ENCODE measurements at regions not wholly inside any gene's neighbourhood (a gene's known extent, or its start where the extent isn't known, plus 50 kb on each side); places are given as distances from the start of the nearest gene placed in this dataset.

DNA sequence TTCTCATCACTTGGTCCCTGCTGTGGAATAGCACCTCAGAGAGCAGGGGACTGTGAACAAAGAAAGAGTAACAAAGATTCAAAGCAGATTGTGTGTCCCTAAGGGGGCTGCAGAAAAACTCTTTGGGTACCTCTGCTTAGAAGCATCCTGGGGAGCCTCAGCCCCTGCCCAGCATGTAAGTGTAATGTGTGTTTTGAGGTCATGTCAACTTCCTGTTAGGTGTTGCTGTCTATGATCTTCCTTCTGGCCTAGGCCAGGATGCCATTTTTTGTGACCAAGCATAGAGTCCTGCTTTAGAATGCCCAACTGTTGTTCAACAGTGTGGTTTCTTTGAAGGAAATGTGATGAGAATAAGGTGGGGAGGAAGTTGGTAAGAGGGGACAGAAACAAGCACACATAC lies 77.1 kb upstream of the BCL6 start:
- Histone ChIP-seq H3K36me3 (ENCODE audit: control insufficient read depth in 4 of 4, insufficient read depth in 3 of 4, low read depth in 1 of 4, low read length in 3 of 4) (no peaks in the 10 kb centered on the region), H3K27me3 (ENCODE audit: control insufficient read depth in 4 of 4, insufficient read depth in 4 of 4, low read length in 3 of 4) (no peaks in the 10 kb centered on the region), H3K9ac (ENCODE audit: low read depth in 1 of 2, low read length in 2 of 2) (no peak overlapping the region), H3K4me1 (ENCODE audit: control insufficient read depth in 4 of 4, insufficient read depth in 4 of 4, low read length in 3 of 4) (no peaks in the 10 kb centered on the region), H3K4me3 (ENCODE audit: low read depth in 1 of 3, low read length in 3 of 3) (no peak overlapping the region), H3K27ac (ENCODE audit: low read depth in 1 of 2, low read length in 2 of 2) (no peak overlapping the region), H3K9me3 (ENCODE audit: control insufficient read depth in 4 of 4, low read length in 3 of 4) (no peaks in the 10 kb centered on the region)
- TF ChIP-seq FOXA1 (IDR thresholded peaks at IDR 0.05) (no peak), RXRA (IDR thresholded peaks at IDR 0.05) (no peak), NR2F2 (IDR thresholded peaks at IDR 0.05) (no peak), TAF1 (conservative IDR thresholded peaks at IDR 0.05) (no peak)
- TF ChIP-seq, protein P1, sequence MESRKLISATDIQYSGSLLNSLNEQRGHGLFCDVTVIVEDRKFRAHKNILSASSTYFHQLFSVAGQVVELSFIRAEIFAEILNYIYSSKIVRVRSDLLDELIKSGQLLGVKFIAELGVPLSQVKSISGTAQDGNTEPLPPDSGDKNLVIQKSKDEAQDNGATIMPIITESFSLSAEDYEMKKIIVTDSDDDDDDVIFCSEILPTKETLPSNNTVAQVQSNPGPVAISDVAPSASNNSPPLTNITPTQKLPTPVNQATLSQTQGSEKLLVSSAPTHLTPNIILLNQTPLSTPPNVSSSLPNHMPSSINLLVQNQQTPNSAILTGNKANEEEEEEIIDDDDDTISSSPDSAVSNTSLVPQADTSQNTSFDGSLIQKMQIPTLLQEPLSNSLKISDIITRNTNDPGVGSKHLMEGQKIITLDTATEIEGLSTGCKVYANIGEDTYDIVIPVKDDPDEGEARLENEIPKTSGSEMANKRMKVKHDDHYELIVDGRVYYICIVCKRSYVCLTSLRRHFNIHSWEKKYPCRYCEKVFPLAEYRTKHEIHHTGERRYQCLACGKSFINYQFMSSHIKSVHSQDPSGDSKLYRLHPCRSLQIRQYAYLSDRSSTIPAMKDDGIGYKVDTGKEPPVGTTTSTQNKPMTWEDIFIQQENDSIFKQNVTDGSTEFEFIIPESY (IDR thresholded peaks at IDR 0.05): no peak
- TF ChIP-seq, protein P2, sequence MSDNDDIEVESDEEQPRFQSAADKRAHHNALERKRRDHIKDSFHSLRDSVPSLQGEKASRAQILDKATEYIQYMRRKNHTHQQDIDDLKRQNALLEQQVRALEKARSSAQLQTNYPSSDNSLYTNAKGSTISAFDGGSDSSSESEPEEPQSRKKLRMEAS (IDR thresholded peaks at IDR 0.05): no peak
- TF ChIP-seq, protein P3, sequence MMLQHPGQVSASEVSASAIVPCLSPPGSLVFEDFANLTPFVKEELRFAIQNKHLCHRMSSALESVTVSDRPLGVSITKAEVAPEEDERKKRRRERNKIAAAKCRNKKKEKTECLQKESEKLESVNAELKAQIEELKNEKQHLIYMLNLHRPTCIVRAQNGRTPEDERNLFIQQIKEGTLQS (IDR thresholded peaks at IDR 0.05): no peak
- TF ChIP-seq, protein P4, sequence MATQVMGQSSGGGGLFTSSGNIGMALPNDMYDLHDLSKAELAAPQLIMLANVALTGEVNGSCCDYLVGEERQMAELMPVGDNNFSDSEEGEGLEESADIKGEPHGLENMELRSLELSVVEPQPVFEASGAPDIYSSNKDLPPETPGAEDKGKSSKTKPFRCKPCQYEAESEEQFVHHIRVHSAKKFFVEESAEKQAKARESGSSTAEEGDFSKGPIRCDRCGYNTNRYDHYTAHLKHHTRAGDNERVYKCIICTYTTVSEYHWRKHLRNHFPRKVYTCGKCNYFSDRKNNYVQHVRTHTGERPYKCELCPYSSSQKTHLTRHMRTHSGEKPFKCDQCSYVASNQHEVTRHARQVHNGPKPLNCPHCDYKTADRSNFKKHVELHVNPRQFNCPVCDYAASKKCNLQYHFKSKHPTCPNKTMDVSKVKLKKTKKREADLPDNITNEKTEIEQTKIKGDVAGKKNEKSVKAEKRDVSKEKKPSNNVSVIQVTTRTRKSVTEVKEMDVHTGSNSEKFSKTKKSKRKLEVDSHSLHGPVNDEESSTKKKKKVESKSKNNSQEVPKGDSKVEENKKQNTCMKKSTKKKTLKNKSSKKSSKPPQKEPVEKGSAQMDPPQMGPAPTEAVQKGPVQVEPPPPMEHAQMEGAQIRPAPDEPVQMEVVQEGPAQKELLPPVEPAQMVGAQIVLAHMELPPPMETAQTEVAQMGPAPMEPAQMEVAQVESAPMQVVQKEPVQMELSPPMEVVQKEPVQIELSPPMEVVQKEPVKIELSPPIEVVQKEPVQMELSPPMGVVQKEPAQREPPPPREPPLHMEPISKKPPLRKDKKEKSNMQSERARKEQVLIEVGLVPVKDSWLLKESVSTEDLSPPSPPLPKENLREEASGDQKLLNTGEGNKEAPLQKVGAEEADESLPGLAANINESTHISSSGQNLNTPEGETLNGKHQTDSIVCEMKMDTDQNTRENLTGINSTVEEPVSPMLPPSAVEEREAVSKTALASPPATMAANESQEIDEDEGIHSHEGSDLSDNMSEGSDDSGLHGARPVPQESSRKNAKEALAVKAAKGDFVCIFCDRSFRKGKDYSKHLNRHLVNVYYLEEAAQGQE (IDR thresholded peaks at IDR 0.05): no peak
- TF ChIP-seq, protein P5, sequence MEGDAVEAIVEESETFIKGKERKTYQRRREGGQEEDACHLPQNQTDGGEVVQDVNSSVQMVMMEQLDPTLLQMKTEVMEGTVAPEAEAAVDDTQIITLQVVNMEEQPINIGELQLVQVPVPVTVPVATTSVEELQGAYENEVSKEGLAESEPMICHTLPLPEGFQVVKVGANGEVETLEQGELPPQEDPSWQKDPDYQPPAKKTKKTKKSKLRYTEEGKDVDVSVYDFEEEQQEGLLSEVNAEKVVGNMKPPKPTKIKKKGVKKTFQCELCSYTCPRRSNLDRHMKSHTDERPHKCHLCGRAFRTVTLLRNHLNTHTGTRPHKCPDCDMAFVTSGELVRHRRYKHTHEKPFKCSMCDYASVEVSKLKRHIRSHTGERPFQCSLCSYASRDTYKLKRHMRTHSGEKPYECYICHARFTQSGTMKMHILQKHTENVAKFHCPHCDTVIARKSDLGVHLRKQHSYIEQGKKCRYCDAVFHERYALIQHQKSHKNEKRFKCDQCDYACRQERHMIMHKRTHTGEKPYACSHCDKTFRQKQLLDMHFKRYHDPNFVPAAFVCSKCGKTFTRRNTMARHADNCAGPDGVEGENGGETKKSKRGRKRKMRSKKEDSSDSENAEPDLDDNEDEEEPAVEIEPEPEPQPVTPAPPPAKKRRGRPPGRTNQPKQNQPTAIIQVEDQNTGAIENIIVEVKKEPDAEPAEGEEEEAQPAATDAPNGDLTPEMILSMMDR (IDR thresholded peaks at IDR 0.05; ENCODE audit: low read depth, low read length, missing input control): no peak
- no peak for DNase-seq (ENCODE audit: low spot score)

DNA sequence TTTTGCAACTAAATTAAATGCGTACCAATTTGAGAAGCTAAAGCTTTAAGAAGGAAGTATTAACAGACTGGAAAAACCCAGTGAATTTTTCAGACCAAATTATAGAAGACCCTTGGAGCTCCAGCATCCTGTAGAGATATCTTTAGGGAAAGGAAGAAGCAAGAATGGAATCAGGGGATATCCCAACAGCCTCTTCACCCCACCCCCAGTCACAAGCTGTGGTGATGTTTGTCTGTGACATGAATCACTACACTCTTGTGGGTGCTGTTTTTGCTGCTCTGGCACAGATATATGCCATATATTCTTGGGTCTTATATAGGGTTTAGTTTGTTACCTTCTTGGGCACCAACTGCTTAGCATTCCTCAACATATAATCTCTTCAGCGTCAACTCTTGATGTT lies 78.5 kb upstream of the BCL6 start:
- H3K36me3 ChIP-seq (ENCODE audit: control insufficient read depth in 4 of 4, insufficient read depth in 3 of 4, low read depth in 1 of 4, low read length in 3 of 4): no peaks in the 10 kb centered on the region
- no peaks in the 10 kb centered on the region for H3K27me3 ChIP-seq (ENCODE audit: control insufficient read depth in 4 of 4, insufficient read depth in 4 of 4, low read length in 3 of 4)
- H3K27ac ChIP-seq (ENCODE audit: low read depth in 1 of 2, low read length in 2 of 2): no peak overlapping the region
- H3K4me1 ChIP-seq (ENCODE audit: control insufficient read depth in 4 of 4, insufficient read depth in 4 of 4, low read length in 3 of 4): no peaks in the 10 kb centered on the region
- 96% methylated on average over 2 of the region's 2 CpGs for WGBS
- no peaks in the 10 kb centered on the region for H3K9me3 ChIP-seq (ENCODE audit: control insufficient read depth in 4 of 4, low read length in 3 of 4)
- TF ChIP-seq, protein P1 (IDR thresholded peaks at IDR 0.05): no peak
- no peak for TF ChIP-seq YY1 (IDR thresholded peaks at IDR 0.05)
- no peak for TF ChIP-seq RXRA (IDR thresholded peaks at IDR 0.05)
- TF ChIP-seq, protein P4 (IDR thresholded peaks at IDR 0.05): no peak
- TF ChIP-seq, protein P2 (IDR thresholded peaks at IDR 0.05): no peak
- no peak for TF ChIP-seq RAD21 (IDR thresholded peaks at IDR 0.05)
- TF ChIP-seq JUND (IDR thresholded peaks at IDR 0.05): no peak
- TF ChIP-seq FOXA2 (IDR thresholded peaks at IDR 0.05): no peak
- TF ChIP-seq HNF4A (conservative IDR thresholded peaks at IDR 0.05): no peak
- no peak for TF ChIP-seq EGR1 (IDR thresholded peaks at IDR 0.05; ENCODE audit: low read depth in 2 of 2)
- no peak for TF ChIP-seq SP1 (IDR thresholded peaks at IDR 0.05)
- TF ChIP-seq FOXA1 (IDR thresholded peaks at IDR 0.05): no peak
- no peak for TF ChIP-seq HNF4G (IDR thresholded peaks at IDR 0.05)
- no peak for TF ChIP-seq GABPA (IDR thresholded peaks at IDR 0.05 in 1 of 2, conservative IDR thresholded peaks at IDR 0.05 in 1 of 2)
- H3K9ac ChIP-seq (ENCODE audit: low read depth in 1 of 2, low read length in 2 of 2): no peak overlapping the region
- no peak for DNase-seq (ENCODE audit: low spot score)
- H3K4me3 ChIP-seq (ENCODE audit: low read depth in 1 of 3, low read length in 3 of 3): no peak overlapping the region

Data from liver (tissue), 8 donors.